ENCODE measurements at regions not wholly inside any gene's neighbourhood (a gene's known extent, or its start where the extent isn't known, plus 50 kb on each side); places are given as distances from the start of the nearest gene placed in this dataset.
"Not testable (repeated sequence)": the region's sequence is repeated elsewhere in the genome, so short reads cannot be mapped to it uniquely, and the experiment has no call there.

DNA sequence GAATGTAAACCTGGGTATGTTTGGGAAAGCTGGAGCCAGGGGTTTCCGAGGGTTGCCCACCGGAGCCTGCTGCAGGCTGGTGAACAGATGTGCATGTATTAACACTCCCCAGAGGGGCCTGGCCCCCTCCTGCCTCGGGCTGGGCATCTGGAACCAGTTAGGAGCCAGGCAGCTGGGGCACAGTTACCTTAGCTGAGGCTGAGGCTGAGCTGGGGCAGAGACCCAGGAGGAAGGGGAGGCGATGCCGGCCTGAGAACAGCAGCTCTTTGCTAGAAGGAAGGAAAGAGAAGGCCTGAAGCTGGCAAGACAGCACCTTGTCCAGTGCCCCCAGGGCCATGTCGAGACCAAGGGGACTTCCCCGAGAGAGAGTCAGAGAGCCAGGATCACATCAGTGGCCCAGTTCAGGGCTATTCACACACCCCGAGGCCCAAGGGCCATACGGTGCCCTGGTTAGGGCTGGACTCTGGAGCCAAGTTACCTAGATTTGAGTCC lies 65.8 kb downstream of the RMI2 start:
- Mint-ChIP-seq H3K27ac (no peak overlapping the region), H3K36me3 (peaks cover 0 to 9% (median 3%) of the 10 kb centered on the region in 3 donors), H3K4me3 (no peak overlapping the region), H3K27me3 (ENCODE audit: low read depth in 3 of 3) (peaks cover 0 to 6% (median 6%) of the 10 kb centered on the region in 3 donors), H3K4me1 (no peaks in the 10 kb centered on the region), H3K9me3 (no peaks in the 10 kb centered on the region)
- no peak for DNase-seq

DNA sequence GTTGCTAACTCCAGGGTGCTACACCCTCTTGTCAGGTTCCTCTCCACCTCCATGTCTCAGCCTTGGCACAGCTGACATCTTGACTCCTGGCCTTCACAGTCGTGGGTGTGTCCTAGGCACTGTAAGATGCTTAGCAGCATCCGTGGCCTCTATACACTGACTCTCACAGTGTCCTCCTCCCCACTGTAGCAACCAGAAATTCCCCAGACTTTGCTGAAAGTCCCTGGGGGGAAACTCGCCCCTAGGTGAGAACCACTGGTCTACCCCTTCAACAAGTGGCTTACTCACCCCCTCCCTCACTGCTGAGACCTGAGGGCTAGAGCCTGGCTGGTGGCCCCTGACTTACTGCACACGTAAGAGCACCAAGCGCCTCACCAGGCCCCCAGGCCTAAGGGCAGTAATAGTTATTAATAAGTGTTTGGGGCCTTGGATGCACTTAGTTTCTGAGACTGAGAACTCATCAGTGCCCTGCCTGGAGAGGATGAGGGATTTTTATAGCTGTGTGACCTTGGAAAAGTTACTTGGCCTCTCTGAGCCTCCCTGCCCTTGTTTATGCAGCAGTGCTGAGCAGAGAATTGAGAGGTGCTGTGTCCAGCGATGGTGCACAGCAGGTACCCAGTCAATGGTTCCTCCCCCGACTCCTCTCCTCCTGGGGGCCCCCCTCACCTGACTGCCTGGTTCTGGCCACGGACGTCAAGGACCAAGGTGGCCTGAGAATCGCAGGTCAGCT lies 67.1 kb downstream of the RMI2 start:
- Mint-ChIP-seq H3K4me3 (no peak overlapping the region), H3K9me3 (no peaks in the 10 kb centered on the region), H3K27ac (no peak overlapping the region), H3K27me3 (ENCODE audit: low read depth in 3 of 3) (peaks cover 0 to 5% (median 4%) of the 10 kb centered on the region in 3 donors), H3K36me3 (peaks cover 0 to 7% (median 3%) of the 10 kb centered on the region in 3 donors), H3K4me1 (no peaks in the 10 kb centered on the region)
- no peak for DNase-seq

DNA sequence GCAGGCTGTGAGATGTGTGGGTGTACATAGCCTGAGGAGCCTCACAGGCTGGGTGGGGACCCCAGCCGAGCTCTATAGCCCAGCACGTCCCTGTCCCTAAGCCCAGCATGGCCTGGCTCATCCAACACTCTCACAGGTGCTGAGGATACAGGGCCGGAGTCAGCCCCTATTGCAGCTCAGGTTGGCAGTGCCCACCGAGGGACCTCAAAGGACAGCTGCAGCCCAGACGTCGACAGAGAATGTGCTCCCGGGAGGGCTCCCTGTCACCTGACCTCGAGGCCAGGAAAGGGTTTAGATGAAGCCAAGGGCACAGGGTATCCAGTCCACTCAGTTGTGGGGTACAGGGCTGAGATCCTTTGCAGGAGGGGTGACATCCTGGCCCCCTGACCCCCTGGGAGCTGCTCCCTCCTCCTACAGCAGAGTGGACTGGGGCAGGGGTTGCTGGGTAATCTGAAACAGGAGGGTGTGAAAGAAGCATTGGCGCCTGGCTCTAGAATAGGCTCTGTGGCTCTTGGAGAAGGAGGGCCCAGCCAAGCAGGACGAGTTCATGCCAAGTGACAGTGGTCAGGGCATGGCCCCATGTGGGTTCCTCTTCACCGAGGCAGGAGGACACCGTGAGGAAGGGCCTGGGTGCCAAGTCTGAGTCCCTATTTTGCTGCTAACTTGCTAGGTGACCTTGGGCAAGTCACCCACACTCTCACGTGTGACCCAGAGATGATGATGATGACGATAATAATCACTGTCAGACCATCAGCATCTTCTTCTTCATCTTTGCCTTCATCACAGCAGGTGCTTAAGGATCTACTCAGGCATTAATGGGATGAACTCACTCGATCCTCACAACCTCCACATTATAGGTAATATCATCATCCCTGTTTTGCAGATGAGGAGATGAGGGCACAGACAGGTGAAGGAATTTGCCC lies 68.0 kb downstream of the RMI2 start:
- no peaks in the 10 kb centered on the region for H3K4me1 Mint-ChIP-seq
- peaks cover 0 to 3% (median 3%) of the 10 kb centered on the region in 3 donors for H3K36me3 Mint-ChIP-seq
- no peak overlapping the region for H3K27ac Mint-ChIP-seq
- peaks cover 0 to 2% (median 0%) of the 10 kb centered on the region in 3 donors for H3K27me3 Mint-ChIP-seq (ENCODE audit: low read depth in 3 of 3)
- no peak overlapping the region for H3K4me3 Mint-ChIP-seq
- DNase-seq, result no peak
- no peaks in the 10 kb centered on the region for H3K9me3 Mint-ChIP-seq

DNA sequence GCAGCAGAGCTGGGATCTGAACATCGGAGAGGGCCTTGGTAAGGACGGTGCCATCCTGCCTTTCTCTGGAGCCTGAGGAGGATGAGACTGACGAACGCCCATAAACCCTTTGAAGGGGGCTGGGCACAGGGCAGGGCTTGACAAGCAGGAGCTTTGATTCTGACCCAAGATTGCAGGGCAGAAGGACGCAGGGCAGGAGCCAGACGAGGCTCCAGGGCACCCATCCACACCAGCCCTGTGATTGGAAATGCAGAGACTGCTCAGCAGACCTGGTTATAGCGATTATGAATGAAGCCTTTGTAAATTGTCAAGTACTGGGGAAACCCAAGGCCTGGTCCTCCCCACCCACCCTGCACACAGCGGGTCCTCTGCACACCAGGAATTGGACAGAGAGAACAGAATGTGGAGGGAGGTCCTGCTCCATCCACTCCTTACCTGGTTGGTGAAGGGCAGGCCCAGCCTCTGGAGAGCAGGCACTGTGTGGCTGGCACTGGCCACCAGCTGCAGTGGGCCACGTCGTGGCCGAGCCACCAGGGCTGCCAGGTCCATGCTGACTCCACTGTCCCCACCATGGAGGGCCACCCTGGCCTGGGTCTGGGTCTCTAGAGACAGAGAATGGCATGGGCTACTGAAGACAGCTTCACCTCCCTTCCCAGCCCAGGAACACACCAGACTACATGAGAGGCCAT lies 68.8 kb downstream of the RMI2 start:
- peaks cover 0 to 3% (median 0%) of the 10 kb centered on the region in 3 donors for H3K36me3 Mint-ChIP-seq
- DNase-seq, result no peak
- H3K9me3 Mint-ChIP-seq, result no peaks in the 10 kb centered on the region
- peaks cover 0 to 2% (median 0%) of the 10 kb centered on the region in 3 donors for H3K27me3 Mint-ChIP-seq (ENCODE audit: low read depth in 3 of 3)
- no peak overlapping the region for H3K27ac Mint-ChIP-seq
- H3K4me3 Mint-ChIP-seq, result no peak overlapping the region
- H3K4me1 Mint-ChIP-seq, result no peaks in the 10 kb centered on the region

DNA sequence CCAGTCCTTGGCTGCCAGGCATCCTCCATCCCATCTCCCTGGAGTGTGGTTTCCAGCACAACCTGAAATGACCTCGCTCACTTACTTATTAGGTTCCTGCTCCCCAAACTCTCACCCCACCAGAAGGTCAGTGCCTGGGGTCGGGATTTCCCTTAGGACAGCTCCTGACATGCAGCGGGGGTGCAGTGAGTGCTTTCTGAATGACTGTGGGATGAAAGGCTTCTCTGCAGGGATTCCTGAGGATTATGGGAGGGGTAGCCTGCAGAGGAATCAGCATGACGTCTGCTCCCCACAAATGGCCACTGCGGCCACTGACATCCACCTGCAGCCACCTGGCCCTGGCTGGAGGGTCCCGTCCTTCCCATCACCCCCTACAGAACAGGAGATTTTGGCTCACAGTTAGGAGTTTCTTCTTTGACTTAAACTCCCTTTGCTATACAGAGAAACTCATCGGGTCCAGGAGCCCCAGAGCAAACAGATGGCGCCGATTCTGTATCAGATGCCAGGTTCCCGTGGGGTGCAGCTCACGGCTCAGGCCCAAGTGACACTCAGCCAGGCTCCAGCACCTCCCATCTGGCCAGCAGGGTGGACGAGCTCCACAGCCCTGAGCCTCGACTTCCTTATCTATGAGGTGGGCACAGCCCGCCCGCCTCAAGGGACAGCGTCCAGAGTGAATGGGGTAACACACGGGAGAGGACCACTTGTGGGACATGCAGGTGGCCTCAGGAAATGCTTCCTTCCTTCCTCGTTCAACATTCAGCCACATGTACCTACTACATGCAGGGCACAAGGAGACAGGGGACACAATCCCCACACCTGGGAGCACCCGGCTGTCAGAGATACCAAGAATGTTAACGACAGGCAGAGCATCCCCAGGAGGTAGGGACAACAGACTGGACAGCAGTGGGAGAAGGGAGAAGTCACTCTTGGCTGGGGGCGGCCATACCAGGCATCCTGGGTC lies 69.8 kb downstream of the RMI2 start:
- H3K4me3 Mint-ChIP-seq, result no peak overlapping the region
- DNase-seq, result no peak
- peaks cover 0 to 3% (median 0%) of the 10 kb centered on the region in 3 donors for H3K36me3 Mint-ChIP-seq
- peaks cover 0 to 2% (median 2%) of the 10 kb centered on the region in 3 donors for H3K27me3 Mint-ChIP-seq (ENCODE audit: low read depth in 3 of 3)
- H3K27ac Mint-ChIP-seq, result no peak overlapping the region
- no peaks in the 10 kb centered on the region for H3K4me1 Mint-ChIP-seq
- no peaks in the 10 kb centered on the region for H3K9me3 Mint-ChIP-seq

DNA sequence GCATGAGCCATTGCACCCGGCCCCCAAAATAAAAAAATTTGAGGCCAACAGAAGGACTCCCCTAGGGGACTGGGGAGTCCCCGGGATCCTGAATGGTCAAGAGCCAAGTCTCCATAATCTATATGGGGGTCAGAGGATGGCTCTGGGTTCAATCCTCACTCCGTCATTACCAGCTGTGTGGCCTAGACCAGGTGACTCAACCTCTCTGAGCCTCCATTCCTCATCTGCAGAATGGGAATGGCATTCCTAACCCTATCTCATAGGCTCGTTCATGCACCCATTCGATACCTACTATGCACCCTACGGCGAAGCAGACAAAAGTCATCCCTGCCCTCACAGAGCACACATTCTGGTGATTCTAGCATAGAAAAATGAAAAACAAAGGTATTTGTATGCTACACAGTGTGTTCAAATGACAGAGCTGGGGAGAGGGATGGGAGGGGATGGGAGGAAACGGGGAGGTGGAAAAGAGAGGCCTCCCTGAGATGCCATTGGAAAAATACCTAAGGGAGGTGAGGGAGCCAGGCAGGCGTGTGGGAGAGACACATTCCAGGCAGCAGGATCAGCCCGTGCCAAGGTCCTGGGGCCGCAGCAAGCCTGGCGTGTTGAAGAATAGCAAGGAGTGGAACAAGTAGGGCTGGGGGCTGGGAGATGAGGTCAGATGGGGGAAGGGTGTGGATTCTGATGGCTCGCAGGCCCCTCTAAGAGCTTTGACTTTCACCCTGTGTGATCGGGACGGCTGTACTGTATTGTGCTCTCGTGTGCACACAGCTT lies 71.2 kb downstream of the RMI2 start:
- Mint-ChIP-seq H3K27me3 (ENCODE audit: low read depth in 3 of 3) (peaks cover 0 to 4% (median 2%) of the 10 kb centered on the region in 3 donors), H3K36me3 (peaks cover 0 to 3% (median 0%) of the 10 kb centered on the region in 3 donors), H3K9me3 (no peaks in the 10 kb centered on the region), H3K4me3 (no peak overlapping the region), H3K27ac (no peak overlapping the region), H3K4me1 (no peaks in the 10 kb centered on the region)
- DNase-seq, result no peak

DNA sequence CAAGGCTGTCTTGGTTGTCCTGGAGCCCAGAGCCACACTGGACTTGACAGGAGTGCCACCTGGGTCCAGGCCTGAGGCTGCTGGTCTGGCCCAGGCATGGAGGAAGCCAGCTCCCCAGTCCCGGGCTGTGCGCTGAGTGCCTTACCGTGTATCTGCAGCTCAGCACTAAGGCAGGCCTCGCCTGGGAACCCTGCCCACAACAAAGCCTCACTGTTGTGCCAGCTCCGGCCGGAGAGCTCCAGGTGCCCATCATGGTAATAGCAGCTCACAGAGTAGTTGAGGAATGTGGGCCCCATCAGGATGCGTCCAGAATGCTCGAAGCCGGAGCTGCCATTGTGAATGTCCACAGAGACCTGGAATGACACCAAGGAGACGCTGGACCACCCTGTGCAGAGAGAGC lies 72.2 kb downstream of the RMI2 start:
- Mint-ChIP-seq H3K36me3 (peaks cover 0 to 3% (median 0%) of the 10 kb centered on the region in 3 donors), H3K4me1 (no peaks in the 10 kb centered on the region), H3K9me3 (no peaks in the 10 kb centered on the region), H3K27me3 (ENCODE audit: low read depth in 3 of 3) (peaks cover 0 to 4% (median 1%) of the 10 kb centered on the region in 3 donors), H3K4me3 (no peak overlapping the region), H3K27ac (no peak overlapping the region)
- DNase-seq, result no peak

DNA sequence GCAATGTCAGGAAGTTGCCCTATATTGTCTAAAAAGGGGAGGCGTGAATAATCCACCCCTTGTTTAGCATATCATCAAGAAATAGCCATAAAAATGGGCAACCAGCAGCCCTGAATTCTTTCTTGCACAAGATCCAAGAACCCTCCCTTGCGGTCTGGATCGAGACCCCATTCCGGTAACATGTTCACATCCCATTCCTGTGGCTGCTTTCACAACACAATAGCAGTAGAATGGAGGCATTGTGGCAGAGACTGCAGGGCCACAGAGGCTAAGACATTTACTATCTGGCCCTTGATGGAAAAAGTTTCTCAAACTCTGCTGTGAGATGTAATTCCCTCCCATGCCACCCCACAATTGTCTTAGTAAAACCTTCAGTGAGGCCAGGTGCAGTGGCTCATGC lies 73.2 kb downstream of the RMI2 start:
- Mint-ChIP-seq H3K27ac (no peak overlapping the region), H3K4me1 (no peaks in the 10 kb centered on the region), H3K9me3 (no peaks in the 10 kb centered on the region), H3K27me3 (ENCODE audit: low read depth in 3 of 3) (peaks cover 0 to 4% (median 1%) of the 10 kb centered on the region in 3 donors), H3K4me3 (no peak overlapping the region), H3K36me3 (peaks cover 0 to 3% (median 3%) of the 10 kb centered on the region in 3 donors)
- DNase-seq, result no peak

DNA sequence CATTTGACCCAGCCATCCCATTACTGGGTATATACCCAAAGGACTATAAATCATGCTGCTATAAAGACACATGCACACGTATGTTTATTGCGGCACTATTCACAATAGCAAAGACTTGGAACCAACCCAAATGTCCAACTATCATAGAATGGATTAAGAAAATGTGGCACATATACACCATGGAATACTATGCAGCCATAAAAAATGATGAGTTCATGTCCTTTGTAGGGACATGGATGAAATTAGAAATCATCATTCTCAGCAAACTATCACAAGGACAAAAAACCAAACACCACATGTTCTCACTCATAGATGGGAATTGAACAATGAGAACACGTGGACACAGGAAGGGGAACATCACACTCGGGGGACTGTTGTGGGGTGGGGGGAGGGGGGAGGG lies 74.8 kb downstream of the RMI2 start:
- not testable (repeated sequence) for H3K27me3 Mint-ChIP-seq (ENCODE audit: low read depth in 3 of 3); H3K27ac Mint-ChIP-seq; H3K36me3 Mint-ChIP-seq; DNase-seq; H3K9me3 Mint-ChIP-seq; H3K4me1 Mint-ChIP-seq; H3K4me3 Mint-ChIP-seq

DNA sequence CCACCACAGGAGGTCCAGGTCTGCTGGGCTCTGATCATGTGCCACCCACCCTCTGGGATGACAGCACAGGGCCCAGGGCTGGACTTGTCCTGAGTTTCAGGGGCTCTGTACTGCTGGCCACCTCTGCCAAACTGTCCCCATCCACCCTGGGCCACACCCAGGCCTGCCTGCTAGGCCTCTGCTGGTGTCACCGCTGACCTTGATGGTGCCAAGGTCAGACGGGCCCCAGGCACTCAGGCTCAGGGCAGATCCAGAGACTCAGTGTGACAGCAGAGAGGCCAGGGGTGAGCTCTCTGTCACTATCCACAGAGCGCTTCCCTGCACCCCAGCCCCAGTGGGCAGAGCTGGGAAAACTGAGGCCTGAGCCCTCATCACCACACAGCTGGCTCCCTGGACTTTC lies 75.6 kb downstream of the RMI2 start:
- H3K4me1 Mint-ChIP-seq, result no peaks in the 10 kb centered on the region
- peaks cover 0 to 4% (median 3%) of the 10 kb centered on the region in 3 donors for H3K36me3 Mint-ChIP-seq
- no peak for DNase-seq
- peaks cover 0 to 4% (median 1%) of the 10 kb centered on the region in 3 donors for H3K27me3 Mint-ChIP-seq (ENCODE audit: low read depth in 3 of 3)
- H3K4me3 Mint-ChIP-seq, result no peak overlapping the region
- H3K27ac Mint-ChIP-seq, result no peak overlapping the region
- H3K9me3 Mint-ChIP-seq, result no peaks in the 10 kb centered on the region

DNA sequence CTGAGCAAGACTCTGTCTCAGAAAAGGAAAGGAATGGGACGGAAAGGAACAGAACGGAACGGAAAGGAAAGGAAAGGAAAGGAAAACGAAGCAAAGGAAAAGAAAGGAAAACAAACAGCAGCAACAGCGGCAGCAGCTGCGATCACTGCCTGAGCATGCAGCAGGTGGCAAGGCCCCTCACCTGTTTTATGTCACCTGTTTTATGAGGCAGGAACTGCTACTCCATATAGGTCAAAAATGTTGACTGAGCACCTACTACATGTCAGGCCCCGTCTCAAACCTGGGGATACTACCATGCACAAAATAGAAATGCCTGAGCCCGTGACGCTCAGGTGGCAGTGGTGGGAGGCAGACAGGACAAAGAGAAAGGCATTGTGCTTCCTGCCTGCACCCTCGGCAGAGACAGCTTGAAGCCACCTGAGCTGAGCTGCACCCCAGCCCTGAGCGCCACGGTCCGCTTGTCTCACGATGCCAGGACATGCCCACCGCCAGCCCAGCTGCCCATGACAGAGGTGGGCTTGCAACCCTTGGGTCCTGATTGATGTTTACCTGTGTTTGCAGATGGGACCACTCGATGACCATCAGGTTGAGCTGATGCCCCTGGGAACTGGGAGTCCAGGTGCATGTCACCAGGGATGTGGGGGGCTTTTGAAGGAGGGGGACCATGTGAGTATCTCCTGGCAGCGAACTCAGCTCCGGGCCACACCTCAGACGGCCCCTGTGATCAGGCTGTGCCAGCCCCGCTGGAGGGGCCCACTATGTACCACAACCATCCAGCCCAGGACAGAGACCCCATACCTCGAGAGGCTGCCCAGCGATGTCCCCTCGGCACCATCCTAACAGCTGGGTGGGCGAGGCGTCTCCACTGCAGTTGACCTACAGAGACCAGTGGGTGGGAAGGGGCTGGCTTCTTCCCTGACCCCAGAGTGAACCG lies 77.4 kb downstream of the RMI2 start:
- Mint-ChIP-seq H3K27me3 (ENCODE audit: low read depth in 3 of 3) (peaks cover 0 to 4% (median 1%) of the 10 kb centered on the region in 3 donors), H3K36me3 (peaks cover 0 to 4% (median 3%) of the 10 kb centered on the region in 3 donors), H3K9me3 (no peaks in the 10 kb centered on the region), H3K4me1 (no peaks in the 10 kb centered on the region), H3K4me3 (no peak overlapping the region), H3K27ac (no peak overlapping the region)
- DNase-seq, result no peak

All from immature natural killer cell (primary cell).